ENCODE measurements at regions not wholly inside any gene's neighbourhood (a gene's known extent, or its start where the extent isn't known, plus 50 kb on each side); places are given as distances from the start of the nearest gene placed in this dataset.
A peak's percentile ranks its signal among the peaks of the same experiment; 100 is the strongest.
"Not testable (repeated sequence)": the region's sequence is repeated elsewhere in the genome, so short reads cannot be mapped to it uniquely, and the experiment has no call there.

DNA sequence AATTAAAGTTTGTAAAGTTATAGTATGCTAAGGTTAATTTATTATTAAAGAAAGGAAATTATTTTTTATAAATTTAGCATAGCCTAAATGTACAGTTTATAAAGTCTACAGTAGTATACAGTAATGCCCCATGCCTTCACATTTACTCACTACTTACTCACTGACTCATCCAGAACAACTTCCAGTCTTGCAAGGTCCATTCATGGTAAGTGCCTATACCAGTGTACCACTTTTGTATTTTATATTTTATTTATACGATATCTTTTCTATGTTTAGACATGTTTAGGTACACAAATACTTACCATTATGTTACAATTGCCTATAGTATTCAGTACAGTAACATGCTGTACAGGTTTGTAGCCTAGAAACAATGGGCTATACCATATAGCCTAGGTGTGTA, 95.1 kb upstream of the GRIN2B start:
- no peak for DNase-seq (ENCODE audit: low read depth)
- TF ChIP-seq CTCF (IDR thresholded peaks at IDR 0.05; ENCODE audit: low read depth, low read length) (no peak), POLR2A (IDR thresholded peaks at IDR 0.05; ENCODE audit: extremely low read depth, insufficient read length) (no peak), MAX (IDR thresholded peaks at IDR 0.05; ENCODE audit: low read depth, low read length) (no peak), MYC (IDR thresholded peaks at IDR 0.05; ENCODE audit: low read depth, low read length) (no peak)
- no peak overlapping the region for H3K4me3 ChIP-seq (ENCODE audit: low read depth, low read length)

- DNase-seq (ENCODE audit: low read depth) = no peak
- H3K4me3 ChIP-seq (ENCODE audit: low read depth, low read length) = no peak overlapping the region
- TF ChIP-seq MAX (IDR thresholded peaks at IDR 0.05; ENCODE audit: low read depth, low read length) (no peak), CTCF (IDR thresholded peaks at IDR 0.05; ENCODE audit: low read depth, low read length) (no peak), MYC (IDR thresholded peaks at IDR 0.05; ENCODE audit: low read depth, low read length) (no peak), POLR2A (IDR thresholded peaks at IDR 0.05; ENCODE audit: extremely low read depth, insufficient read length) (no peak)
Observed at GRCh38 chr12:14086838-14087237, 105.4 kb upstream of the GRIN2B start.

DNA sequence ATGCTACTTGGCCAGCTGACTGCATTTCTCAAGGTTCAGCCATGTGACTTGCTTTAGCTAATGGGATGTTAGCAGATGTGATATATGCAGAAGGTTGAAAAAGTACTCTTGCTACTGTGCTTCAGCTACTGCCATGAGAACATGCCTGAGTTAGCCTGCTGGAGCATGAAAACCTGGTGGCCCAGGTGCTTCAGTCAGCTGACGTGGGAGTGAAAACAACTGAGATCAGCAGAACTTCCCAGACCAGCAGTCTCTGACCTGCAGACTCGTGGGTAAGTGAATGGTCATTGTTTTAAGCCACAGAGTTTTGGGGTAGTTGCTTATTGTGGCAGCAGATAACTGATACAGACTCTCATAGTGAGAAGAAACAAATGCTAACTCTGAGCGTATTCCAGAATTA, 118.6 kb upstream of the GRIN2B start:
- no peak for DNase-seq (ENCODE audit: low read depth)
- no peak for TF ChIP-seq CTCF (IDR thresholded peaks at IDR 0.05; ENCODE audit: low read depth, low read length)
- TF ChIP-seq MYC (IDR thresholded peaks at IDR 0.05; ENCODE audit: low read depth, low read length) = no peak
- no peak for TF ChIP-seq POLR2A (IDR thresholded peaks at IDR 0.05; ENCODE audit: extremely low read depth, insufficient read length)
- TF ChIP-seq MAX (IDR thresholded peaks at IDR 0.05; ENCODE audit: low read depth, low read length) = no peak
- no peak overlapping the region for H3K4me3 ChIP-seq (ENCODE audit: low read depth, low read length)

- not testable (repeated sequence) for DNase-seq (ENCODE audit: low read depth); H3K4me3 ChIP-seq (ENCODE audit: low read depth, low read length)
Observed at GRCh38 chr12:14101556-14101955, 120.2 kb upstream of the GRIN2B start.

DNA sequence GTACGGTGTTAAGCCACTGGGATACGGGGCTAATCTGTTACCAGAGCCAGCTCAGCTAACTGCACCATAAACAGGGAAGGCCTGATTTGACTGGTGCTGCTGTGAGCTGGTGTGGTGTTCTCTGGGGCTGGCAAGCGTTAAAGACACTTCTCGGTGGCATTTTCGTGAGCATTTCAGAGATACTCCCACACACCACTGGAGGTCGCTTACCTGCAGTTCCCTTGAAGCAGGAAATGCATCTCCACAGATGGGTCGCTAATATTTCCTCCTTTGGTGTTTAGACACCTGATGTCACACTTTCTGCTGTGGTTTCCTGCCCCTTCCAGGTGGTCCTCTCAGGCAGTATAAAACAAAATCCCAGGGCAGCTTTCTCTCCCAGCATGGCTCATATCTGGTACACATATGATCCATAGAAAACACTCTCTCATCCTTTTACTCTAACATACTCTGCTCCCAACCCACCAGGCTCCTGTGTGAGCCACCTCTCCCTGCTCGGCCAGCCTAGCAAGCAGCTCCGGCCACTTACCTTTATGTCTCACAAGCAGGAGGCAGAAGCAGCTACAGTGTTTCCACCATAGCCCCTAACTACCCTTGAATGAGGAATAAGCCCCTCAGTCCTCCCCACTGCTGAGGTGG, 129.9 kb upstream of the GRIN2B start:
- TF ChIP-seq POLR2A (IDR thresholded peaks at IDR 0.05; ENCODE audit: extremely low read depth, insufficient read length) = no peak
- TF ChIP-seq MAX (IDR thresholded peaks at IDR 0.05; ENCODE audit: low read depth, low read length) = no peak
- TF ChIP-seq MYC (IDR thresholded peaks at IDR 0.05; ENCODE audit: low read depth, low read length) = no peak
- peak; percentile 33 for TF ChIP-seq CTCF (IDR thresholded peaks at IDR 0.05; ENCODE audit: low read depth, low read length)
- peak; percentile 4 for DNase-seq (ENCODE audit: low read depth)

DNA sequence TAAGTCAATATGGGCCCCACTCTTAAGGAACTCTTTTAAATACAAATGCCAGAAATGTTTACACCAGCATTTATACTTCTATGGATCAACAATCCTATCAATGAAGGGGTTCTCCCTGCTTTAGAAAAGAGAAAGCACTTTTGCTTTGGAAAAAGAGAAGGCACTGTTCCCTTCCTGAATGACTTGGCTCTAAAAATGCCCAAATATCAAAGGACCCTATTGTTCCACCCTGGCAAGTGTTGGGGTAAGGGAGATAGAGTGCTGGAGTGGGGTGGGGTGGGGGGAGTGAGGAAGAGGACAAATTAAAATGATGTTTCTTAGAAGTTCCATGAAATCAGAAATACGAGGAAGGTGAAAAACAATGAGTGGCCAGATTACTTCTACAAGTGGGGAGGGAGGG, 131.6 kb upstream of the GRIN2B start:
- no peak overlapping the region for H3K4me3 ChIP-seq (ENCODE audit: low read depth, low read length)
- no peak for DNase-seq (ENCODE audit: low read depth)
- TF ChIP-seq CTCF (IDR thresholded peaks at IDR 0.05; ENCODE audit: low read depth, low read length) (no peak), MAX (IDR thresholded peaks at IDR 0.05; ENCODE audit: low read depth, low read length) (no peak), POLR2A (IDR thresholded peaks at IDR 0.05; ENCODE audit: extremely low read depth, insufficient read length) (no peak), MYC (IDR thresholded peaks at IDR 0.05; ENCODE audit: low read depth, low read length) (no peak)

More for the DNA sequence above, 129.9 kb upstream of the GRIN2B start:
- no peak overlapping the region for H3K4me3 ChIP-seq (ENCODE audit: low read depth, low read length)
